Panc1 (cell line): ENCODE measurements at regions not wholly inside any gene's neighbourhood (a gene's known extent, or its start where the extent isn't known, plus 50 kb on each side); places are given as distances from the start of the nearest gene placed in this dataset.

Source experiments
- ATAC-seq: fragments of 200-7000 bp; cut with Tn5 transposase; 2 replicates; pipeline ENCODE4 v1.9.1; 2020; ENCODE audit warnings: mild to moderate bottlenecking, moderate library complexity
- BruUV-seq: library from RNA; stranded (reverse); fragments of 400-500 nt; replicated peaks from 2 replicates; lab custom pipeline; 2021; lab: Mats Ljungman, UMichigan
- CTCF ChIA-PET: fragments of 300-600 bp; sonication (Branson Sonifier 250); formaldehyde crosslinking; loops from one replicate; lab custom pipeline; 2022; ENCODE audit warnings: antibody characterized with exemption; lab: Charles Lee
- POLR2A ChIA-PET: fragments of 300-600 bp; sonication (Branson Sonifier 250); formaldehyde crosslinking; loops from one replicate; lab custom pipeline; 2022; ENCODE audit warnings: antibody characterized with exemption; lab: Charles Lee
- DNase-seq: peaks from one replicate; pipeline ENCODE4 v3.0.0-alpha.2; 2010; ENCODE audit warnings: low read depth, low spot score
- H3K27ac ChIP-seq: 2 replicates; pipeline ENCODE4 v1.5.1; 2011; ENCODE audit warnings: mild to moderate bottlenecking, low read length, inconsistent platforms
- H3K27me3 ChIP-seq: fragments of 200-500 bp; sonication (Bioruptor generic); 2 replicates; pipeline ENCODE4 v1.6.0; 2014; ENCODE audit warnings: low read length, inconsistent platforms; ENCODE audit not compliant: control insufficient read depth, insufficient read depth
- H3K36me3 ChIP-seq: fragments of 200-500 bp; sonication (Bioruptor generic); 2 replicates; pipeline ENCODE4 v1.5.1; 2014; ENCODE audit warnings: inconsistent platforms, mild to moderate bottlenecking, low read length, moderate library complexity; ENCODE audit not compliant: control insufficient read depth, insufficient read depth
- H3K4me1 ChIP-seq: 2 replicates; pipeline ENCODE4 v1.5.1; 2011; ENCODE audit warnings: inconsistent platforms, mild to moderate bottlenecking, low read length, moderate library complexity; ENCODE audit not compliant: control insufficient read depth, insufficient read depth
- H3K4me3 ChIP-seq, 2 experiments: 2 replicates each; pipeline ENCODE4 v1.5.1; 2011 to 2012; ENCODE audit warnings: low read depth in 2 of 2, low read length in 2 of 2, mild to moderate bottlenecking in 2 of 2, inconsistent platforms in 1 of 2, moderate library complexity in 1 of 2
- H3K9me3 ChIP-seq: fragments of 200-500 bp; sonication (Bioruptor generic); 2 replicates; pipeline ENCODE4 v1.5.1; 2014; ENCODE audit warnings: low read depth, mild to moderate bottlenecking, inconsistent platforms, low read length, moderate library complexity; ENCODE audit not compliant: control insufficient read depth, insufficient read depth
- POLR2AphosphoS5 ChIP-seq: IDR thresholded peaks from 2 replicates; pipeline ENCODE4 v1.6.1; 2012; ENCODE audit warnings: mild to moderate bottlenecking, low read depth, low read length, moderate library complexity
- SIN3A ChIP-seq: IDR thresholded peaks from 2 replicates; pipeline ENCODE4 v1.6.1; 2012; ENCODE audit warnings: low read depth, mild to moderate bottlenecking, low read length, moderate library complexity, borderline replicate concordance; ENCODE audit not compliant: insufficient read depth
- TCF7L2 ChIP-seq: IDR thresholded peaks from 2 replicates; pipeline ENCODE4 v1.6.1; 2011; ENCODE audit warnings: mild to moderate bottlenecking, low read depth, low read length, inconsistent platforms
- in situ Hi-C: cut with HindIII; loops from 2 replicates; pipeline ENCODE4 v1.10.0; 2016; ENCODE audit warnings: low sequenced_read_pairs, low pct_unique_long_range_greater_than_20kb
- intact Hi-C: fragments of 100-400 bp; cut with micrococcal nuclease; formaldehyde crosslinking; loops from one replicate; pipeline ENCODE4 v1.10.0; 2022; ENCODE audit not compliant: unreplicated experiment
- TF ChIP-seq, protein P1 (sequence below): fragments of 450-650 bp; IDR thresholded peaks from 2 replicates; pipeline ENCODE4 v1.5.1; 2017; ENCODE audit warnings: mild to moderate bottlenecking
- TF ChIP-seq, protein P2 (sequence below), 2 experiments: IDR thresholded peaks; 2 replicates each; pipeline ENCODE4 v1.6.1; 2011 to 2012; ENCODE audit warnings: low read depth in 2 of 2, control low read depth in 1 of 2, low read length in 1 of 2, mild to moderate bottlenecking in 1 of 2, moderate library complexity in 1 of 2; ENCODE audit not compliant: insufficient read depth in 1 of 2

DNA sequence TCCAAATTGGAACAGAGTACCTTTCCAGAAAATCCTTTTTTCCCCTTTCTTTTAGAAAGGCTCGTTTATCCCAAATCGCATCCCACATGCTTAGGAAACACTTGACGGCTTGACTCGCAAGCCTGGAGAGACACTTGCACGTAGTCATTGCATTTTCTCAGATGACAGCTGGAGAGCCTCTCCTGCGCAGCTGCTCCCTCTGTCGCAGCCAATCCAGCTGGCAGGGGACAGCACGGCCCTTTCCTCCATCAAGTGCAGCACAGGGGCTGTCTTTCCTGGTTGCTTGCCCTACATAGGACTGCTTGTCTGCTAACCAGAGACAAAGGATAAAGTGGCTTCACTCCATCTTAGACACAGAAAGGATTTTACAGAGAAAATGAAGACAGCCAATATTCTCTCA is 77.6 kb upstream of the RGS17 start:
- intact Hi-C loops (no loop called here), in situ Hi-C loops (no loop called here)
- H3K36me3 ChIP-seq = no peaks in the 10 kb centered on the region
- TF ChIP-seq, protein P1, sequence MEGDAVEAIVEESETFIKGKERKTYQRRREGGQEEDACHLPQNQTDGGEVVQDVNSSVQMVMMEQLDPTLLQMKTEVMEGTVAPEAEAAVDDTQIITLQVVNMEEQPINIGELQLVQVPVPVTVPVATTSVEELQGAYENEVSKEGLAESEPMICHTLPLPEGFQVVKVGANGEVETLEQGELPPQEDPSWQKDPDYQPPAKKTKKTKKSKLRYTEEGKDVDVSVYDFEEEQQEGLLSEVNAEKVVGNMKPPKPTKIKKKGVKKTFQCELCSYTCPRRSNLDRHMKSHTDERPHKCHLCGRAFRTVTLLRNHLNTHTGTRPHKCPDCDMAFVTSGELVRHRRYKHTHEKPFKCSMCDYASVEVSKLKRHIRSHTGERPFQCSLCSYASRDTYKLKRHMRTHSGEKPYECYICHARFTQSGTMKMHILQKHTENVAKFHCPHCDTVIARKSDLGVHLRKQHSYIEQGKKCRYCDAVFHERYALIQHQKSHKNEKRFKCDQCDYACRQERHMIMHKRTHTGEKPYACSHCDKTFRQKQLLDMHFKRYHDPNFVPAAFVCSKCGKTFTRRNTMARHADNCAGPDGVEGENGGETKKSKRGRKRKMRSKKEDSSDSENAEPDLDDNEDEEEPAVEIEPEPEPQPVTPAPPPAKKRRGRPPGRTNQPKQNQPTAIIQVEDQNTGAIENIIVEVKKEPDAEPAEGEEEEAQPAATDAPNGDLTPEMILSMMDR = no peak
- TF ChIP-seq, protein P2, sequence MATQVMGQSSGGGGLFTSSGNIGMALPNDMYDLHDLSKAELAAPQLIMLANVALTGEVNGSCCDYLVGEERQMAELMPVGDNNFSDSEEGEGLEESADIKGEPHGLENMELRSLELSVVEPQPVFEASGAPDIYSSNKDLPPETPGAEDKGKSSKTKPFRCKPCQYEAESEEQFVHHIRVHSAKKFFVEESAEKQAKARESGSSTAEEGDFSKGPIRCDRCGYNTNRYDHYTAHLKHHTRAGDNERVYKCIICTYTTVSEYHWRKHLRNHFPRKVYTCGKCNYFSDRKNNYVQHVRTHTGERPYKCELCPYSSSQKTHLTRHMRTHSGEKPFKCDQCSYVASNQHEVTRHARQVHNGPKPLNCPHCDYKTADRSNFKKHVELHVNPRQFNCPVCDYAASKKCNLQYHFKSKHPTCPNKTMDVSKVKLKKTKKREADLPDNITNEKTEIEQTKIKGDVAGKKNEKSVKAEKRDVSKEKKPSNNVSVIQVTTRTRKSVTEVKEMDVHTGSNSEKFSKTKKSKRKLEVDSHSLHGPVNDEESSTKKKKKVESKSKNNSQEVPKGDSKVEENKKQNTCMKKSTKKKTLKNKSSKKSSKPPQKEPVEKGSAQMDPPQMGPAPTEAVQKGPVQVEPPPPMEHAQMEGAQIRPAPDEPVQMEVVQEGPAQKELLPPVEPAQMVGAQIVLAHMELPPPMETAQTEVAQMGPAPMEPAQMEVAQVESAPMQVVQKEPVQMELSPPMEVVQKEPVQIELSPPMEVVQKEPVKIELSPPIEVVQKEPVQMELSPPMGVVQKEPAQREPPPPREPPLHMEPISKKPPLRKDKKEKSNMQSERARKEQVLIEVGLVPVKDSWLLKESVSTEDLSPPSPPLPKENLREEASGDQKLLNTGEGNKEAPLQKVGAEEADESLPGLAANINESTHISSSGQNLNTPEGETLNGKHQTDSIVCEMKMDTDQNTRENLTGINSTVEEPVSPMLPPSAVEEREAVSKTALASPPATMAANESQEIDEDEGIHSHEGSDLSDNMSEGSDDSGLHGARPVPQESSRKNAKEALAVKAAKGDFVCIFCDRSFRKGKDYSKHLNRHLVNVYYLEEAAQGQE (IDR thresholded peaks at IDR 0.05; ENCODE audit: insufficient read depth in 1 of 2, low read depth in 2 of 2, low read length in 1 of 2) = no peak
- TF ChIP-seq POLR2AphosphoS5 (no peak), TCF7L2 (no peak), SIN3A (no peak)
- no peak overlapping the region for H3K4me3 ChIP-seq
- no peaks in the 10 kb centered on the region for H3K9me3 ChIP-seq
- no TSS peak for BruUV-seq
- no peak overlapping the region for H3K27ac ChIP-seq
- ATAC-seq = no peak
- no peaks in the 10 kb centered on the region for H3K27me3 ChIP-seq
- CTCF ChIA-PET = no interaction called here
- POLR2A ChIA-PET = no interaction called here
- H3K4me1 ChIP-seq = no peaks in the 10 kb centered on the region
- DNase-seq = no peak

DNA sequence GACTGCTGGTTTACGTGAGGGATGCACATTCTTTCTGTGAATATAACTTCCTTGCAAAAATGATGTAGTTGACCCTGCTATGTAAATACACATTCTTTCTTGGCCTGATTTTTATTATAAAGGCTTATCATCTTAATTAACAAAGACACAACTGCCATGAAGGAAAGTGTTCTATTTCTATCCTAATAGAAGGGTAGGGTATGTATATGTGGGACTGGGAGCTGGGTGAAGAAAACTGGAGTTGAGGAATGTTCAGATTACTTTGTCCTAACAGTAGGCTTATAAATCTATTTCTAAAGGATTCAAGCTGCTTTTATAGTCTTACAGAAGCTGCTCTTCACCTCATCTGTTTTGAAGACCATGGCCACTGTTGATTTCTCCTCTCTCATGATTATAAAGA is 76.5 kb upstream of the RGS17 start:
- DNase-seq = no peak
- intact Hi-C loops (no loop called here), in situ Hi-C loops (no loop called here)
- no peaks in the 10 kb centered on the region for H3K4me1 ChIP-seq
- ChIA-PET CTCF (no interaction called here), POLR2A (no interaction called here)
- ATAC-seq = no peak
- TF ChIP-seq POLR2AphosphoS5 (no peak), TCF7L2 (no peak), SIN3A (no peak)
- TF ChIP-seq, protein P2 (IDR thresholded peaks at IDR 0.05; ENCODE audit: insufficient read depth in 1 of 2, low read depth in 2 of 2, low read length in 1 of 2) = no peak
- TF ChIP-seq, protein P1 = no peak
- BruUV-seq = no TSS peak
- no peak overlapping the region for H3K4me3 ChIP-seq
- no peak overlapping the region for H3K27ac ChIP-seq
- no peaks in the 10 kb centered on the region for H3K9me3 ChIP-seq
- H3K27me3 ChIP-seq = no peaks in the 10 kb centered on the region
- H3K36me3 ChIP-seq = no peaks in the 10 kb centered on the region
